22Rv1 (cell line): ENCODE measurements at regions not wholly inside any gene's neighbourhood (a gene's known extent, or its start where the extent isn't known, plus 50 kb on each side); places are given as distances from the start of the nearest gene placed in this dataset.

Source experiments
- ZFX ChIP-seq: fragments of 450-650 bp; IDR thresholded peaks from 2 replicates; pipeline ENCODE4 v1.6.1; 2017; ENCODE audit warnings: antibody characterized with exemption, borderline replicate concordance
- TF ChIP-seq, protein P1 (sequence below): fragments of 450-650 bp; IDR thresholded peaks from 2 replicates; pipeline ENCODE4 v1.5.1; 2017; ENCODE audit warnings: mild to moderate bottlenecking

DNA sequence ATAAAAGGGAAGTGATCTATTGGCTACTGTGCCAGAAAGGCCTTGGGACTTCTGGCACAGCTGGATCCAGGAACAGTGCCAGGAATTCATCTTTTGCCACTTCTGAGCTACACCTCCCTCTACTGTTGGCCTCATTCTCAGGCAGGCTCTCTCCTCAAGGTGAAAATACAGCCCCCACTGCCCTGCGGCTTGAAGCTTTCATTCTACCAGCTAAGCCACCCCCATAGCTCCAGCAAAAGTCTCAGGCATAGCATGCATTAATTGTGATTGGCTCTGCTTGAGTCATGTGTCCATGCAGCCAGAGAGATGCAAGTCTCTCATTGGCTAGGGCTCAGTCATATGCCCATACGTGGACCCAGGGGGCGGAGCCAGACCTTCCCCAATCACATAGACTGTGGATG lies 142.4 kb downstream of the TPRA1 start:
- TF ChIP-seq, protein P1, sequence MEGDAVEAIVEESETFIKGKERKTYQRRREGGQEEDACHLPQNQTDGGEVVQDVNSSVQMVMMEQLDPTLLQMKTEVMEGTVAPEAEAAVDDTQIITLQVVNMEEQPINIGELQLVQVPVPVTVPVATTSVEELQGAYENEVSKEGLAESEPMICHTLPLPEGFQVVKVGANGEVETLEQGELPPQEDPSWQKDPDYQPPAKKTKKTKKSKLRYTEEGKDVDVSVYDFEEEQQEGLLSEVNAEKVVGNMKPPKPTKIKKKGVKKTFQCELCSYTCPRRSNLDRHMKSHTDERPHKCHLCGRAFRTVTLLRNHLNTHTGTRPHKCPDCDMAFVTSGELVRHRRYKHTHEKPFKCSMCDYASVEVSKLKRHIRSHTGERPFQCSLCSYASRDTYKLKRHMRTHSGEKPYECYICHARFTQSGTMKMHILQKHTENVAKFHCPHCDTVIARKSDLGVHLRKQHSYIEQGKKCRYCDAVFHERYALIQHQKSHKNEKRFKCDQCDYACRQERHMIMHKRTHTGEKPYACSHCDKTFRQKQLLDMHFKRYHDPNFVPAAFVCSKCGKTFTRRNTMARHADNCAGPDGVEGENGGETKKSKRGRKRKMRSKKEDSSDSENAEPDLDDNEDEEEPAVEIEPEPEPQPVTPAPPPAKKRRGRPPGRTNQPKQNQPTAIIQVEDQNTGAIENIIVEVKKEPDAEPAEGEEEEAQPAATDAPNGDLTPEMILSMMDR = no peak
- TF ChIP-seq ZFX = no peak
